ENCODE measurements at regions not wholly inside any gene's neighbourhood (a gene's known extent, or its start where the extent isn't known, plus 50 kb on each side); places are given as distances from the start of the nearest gene placed in this dataset.

GRCh38 chr9:79799691-79800335 is 228.0 kb downstream of the TLE4 start:
- no peak for DNase-seq

GRCh38 chr9:79798450-79798849 is 226.7 kb downstream of the TLE4 start:
- DNase-seq = no peak

- no peak for DNase-seq
Observed at GRCh38 chr9:79796411-79796810, 224.6 kb downstream of the TLE4 start.

- no peak for DNase-seq
Observed at GRCh38 chr9:79788662-79789061, 216.9 kb downstream of the TLE4 start.

- no peak for DNase-seq
Observed at GRCh38 chr9:79781263-79781662, 209.5 kb downstream of the TLE4 start.

- DNase-seq = no peak
Observed at GRCh38 chr9:79780559-79780958, 208.8 kb downstream of the TLE4 start.

- no peak for DNase-seq
Observed at GRCh38 chr9:79779901-79780300, 208.1 kb downstream of the TLE4 start.

GRCh38 chr9:79778581-79778980 is 206.8 kb downstream of the TLE4 start:
- DNase-seq = no peak

- DNase-seq = no peak
Observed at GRCh38 chr9:79776581-79776980, 204.8 kb downstream of the TLE4 start.

Data from NCI-H2227 treated with DMSO at 0.1 percent for 48 hours (cell line).